Lung (tissue), 11 donors: ENCODE measurements at regions not wholly inside any gene's neighbourhood (a gene's known extent, or its start where the extent isn't known, plus 50 kb on each side); places are given as distances from the start of the nearest gene placed in this dataset.

Experiments
- ATAC-seq: fragments of 200-7000 bp; cut with Tn5 transposase; one replicate; pipeline ENCODE4 v1.9.1; 2020; ENCODE audit warnings: moderate number of reproducible peaks; ENCODE audit not compliant: insufficient read depth, low FRiP score
- DNase-seq, 3 donors: peaks; one replicate each; pipeline ENCODE4 v3.0.0-alpha.2; 2013 to 2017
- H3K27ac ChIP-seq, 2 donors: one replicate each; pipeline ENCODE4 v1.5.1; 2013; ENCODE audit warnings: mild to moderate bottlenecking in 2 of 2, moderate library complexity in 2 of 2, control low read depth in 1 of 2, inconsistent platforms in 1 of 2, low read depth in 1 of 2, low read length in 1 of 2
- H3K27me3 ChIP-seq, 3 donors: one replicate each; pipeline ENCODE4 v1.5.1; 2013; ENCODE audit warnings: low read length in 2 of 3; ENCODE audit not compliant: control insufficient read depth in 3 of 3, insufficient read depth in 3 of 3
- H3K36me3 ChIP-seq, 4 donors: one replicate each; pipeline ENCODE4 v1.5.1; 2013; ENCODE audit warnings: low read length in 4 of 4, mild to moderate bottlenecking in 1 of 4, moderate library complexity in 1 of 4; ENCODE audit not compliant: control insufficient read depth in 4 of 4, insufficient read depth in 4 of 4
- H3K4me1 ChIP-seq, 5 donors: one replicate each; pipeline ENCODE4 v1.5.1; 2013; ENCODE audit warnings: low read length in 5 of 5, mild to moderate bottlenecking in 2 of 5, moderate library complexity in 1 of 5; ENCODE audit not compliant: control insufficient read depth in 5 of 5, insufficient read depth in 5 of 5
- H3K4me3 ChIP-seq: one replicate; pipeline ENCODE4 v1.5.1; 2013; ENCODE audit warnings: mild to moderate bottlenecking, control low read depth, moderate library complexity
- H3K9ac ChIP-seq, 2 donors: one replicate each; pipeline ENCODE4 v1.5.1; 2013; ENCODE audit warnings: low read length in 2 of 2, control low read depth in 1 of 2; ENCODE audit not compliant: insufficient read depth in 1 of 2
- H3K9me3 ChIP-seq, 4 donors: one replicate each; pipeline ENCODE4 v1.5.1; 2013; ENCODE audit warnings: low read length in 3 of 4, mild to moderate bottlenecking in 1 of 4, moderate library complexity in 1 of 4; ENCODE audit not compliant: control insufficient read depth in 4 of 4, insufficient read depth in 3 of 4
- WGBS, 2 donors: extraction: QIAGEN DNeasy Blood & Tissue Kit; methylation state at CpG; one replicate each; pipeline ENCODE4 v1.1.7; 2013; 5-methylcytosine and 5-hydroxymethylcytosine counted together
- TF ChIP-seq, protein P1 (sequence below): IDR thresholded peaks from 2 replicates; pipeline ENCODE4 v1.5.1; 2012; ENCODE audit warnings: mild to moderate bottlenecking; ENCODE audit errors: control extremely low read depth, extremely low read depth
- donor health status: control.
- donor health status: control.
- donor health status: Bipolar disorder and iron deficiency.
- donor health status: healthy.
- donor health status: DM: yes; HTN: yes; CAD: no.

- Histone ChIP-seq H3K9me3 (peaks cover 0 to 3% (median 0%) of the 10 kb centered on the region in 4 donors), H3K27me3 (no peaks in the 10 kb centered on the region), H3K27ac (no peak overlapping the region), H3K4me3 (no peak overlapping the region), H3K9ac (no peak overlapping the region), H3K4me1 (peaks cover 0 to 16% (median 1%) of the 10 kb centered on the region in 5 donors), H3K36me3 (no peaks in the 10 kb centered on the region)
- ATAC-seq (no peak), DNase-seq (no peak)
- TF ChIP-seq, protein P1, sequence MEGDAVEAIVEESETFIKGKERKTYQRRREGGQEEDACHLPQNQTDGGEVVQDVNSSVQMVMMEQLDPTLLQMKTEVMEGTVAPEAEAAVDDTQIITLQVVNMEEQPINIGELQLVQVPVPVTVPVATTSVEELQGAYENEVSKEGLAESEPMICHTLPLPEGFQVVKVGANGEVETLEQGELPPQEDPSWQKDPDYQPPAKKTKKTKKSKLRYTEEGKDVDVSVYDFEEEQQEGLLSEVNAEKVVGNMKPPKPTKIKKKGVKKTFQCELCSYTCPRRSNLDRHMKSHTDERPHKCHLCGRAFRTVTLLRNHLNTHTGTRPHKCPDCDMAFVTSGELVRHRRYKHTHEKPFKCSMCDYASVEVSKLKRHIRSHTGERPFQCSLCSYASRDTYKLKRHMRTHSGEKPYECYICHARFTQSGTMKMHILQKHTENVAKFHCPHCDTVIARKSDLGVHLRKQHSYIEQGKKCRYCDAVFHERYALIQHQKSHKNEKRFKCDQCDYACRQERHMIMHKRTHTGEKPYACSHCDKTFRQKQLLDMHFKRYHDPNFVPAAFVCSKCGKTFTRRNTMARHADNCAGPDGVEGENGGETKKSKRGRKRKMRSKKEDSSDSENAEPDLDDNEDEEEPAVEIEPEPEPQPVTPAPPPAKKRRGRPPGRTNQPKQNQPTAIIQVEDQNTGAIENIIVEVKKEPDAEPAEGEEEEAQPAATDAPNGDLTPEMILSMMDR = no peak
- WGBS, 2 donors = 82 to 91% methylated on average over 1 of the region's 1 CpG
These were observed 447.7 kb upstream of the MAF start for GRCh38 chr16:80048250-80048649.

DNA sequence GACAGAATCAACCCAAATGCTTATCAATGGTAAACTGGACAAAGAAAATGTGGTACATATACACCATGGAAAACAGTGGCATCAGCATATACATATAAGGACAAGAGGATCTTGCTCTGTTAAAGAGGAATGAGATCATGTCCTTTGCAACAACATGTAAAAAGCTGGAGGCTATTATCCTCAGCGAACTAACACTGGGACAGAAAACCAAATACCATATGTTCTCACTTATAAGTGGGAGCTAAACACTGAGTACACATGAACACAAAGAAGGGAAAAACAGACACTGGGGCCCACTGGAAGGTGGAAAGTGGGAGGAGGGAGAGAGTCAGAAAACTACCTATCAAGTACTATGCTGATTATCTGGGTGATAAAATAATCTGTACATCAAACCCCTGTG lies 447.3 kb upstream of the MAF start:
- Histone ChIP-seq H3K27me3 (no peaks in the 10 kb centered on the region), H3K9me3 (peaks cover 0 to 3% (median 0%) of the 10 kb centered on the region in 4 donors), H3K36me3 (no peaks in the 10 kb centered on the region), H3K4me1 (peaks cover 0 to 16% (median 1%) of the 10 kb centered on the region in 5 donors), H3K27ac (no peak overlapping the region), H3K4me3 (no peak overlapping the region), H3K9ac (no peak overlapping the region)
- 77 to 86% methylated on average over 1 of the region's 1 CpG for WGBS, 2 donors
- DNase-seq (no peak), ATAC-seq (no peak)
- TF ChIP-seq, protein P1 = no peak

GRCh38 chr16:80046848-80047247 lies 446.3 kb upstream of the MAF start:
- WGBS, 2 donors = 84 to 87% methylated on average over 2 of the region's 2 CpGs
- peaks cover 0 to 3% (median 0%) of the 10 kb centered on the region in 4 donors for H3K9me3 ChIP-seq
- no peak overlapping the region for H3K27ac ChIP-seq
- H3K4me1 ChIP-seq = peaks cover 0 to 17% (median 1%) of the 10 kb centered on the region in 5 donors
- TF ChIP-seq, protein P1 = no peak
- no peaks in the 10 kb centered on the region for H3K36me3 ChIP-seq
- DNase-seq (no peak), ATAC-seq (no peak)
- no peaks in the 10 kb centered on the region for H3K27me3 ChIP-seq
- H3K4me3 ChIP-seq = no peak overlapping the region
- no peak overlapping the region for H3K9ac ChIP-seq

DNA sequence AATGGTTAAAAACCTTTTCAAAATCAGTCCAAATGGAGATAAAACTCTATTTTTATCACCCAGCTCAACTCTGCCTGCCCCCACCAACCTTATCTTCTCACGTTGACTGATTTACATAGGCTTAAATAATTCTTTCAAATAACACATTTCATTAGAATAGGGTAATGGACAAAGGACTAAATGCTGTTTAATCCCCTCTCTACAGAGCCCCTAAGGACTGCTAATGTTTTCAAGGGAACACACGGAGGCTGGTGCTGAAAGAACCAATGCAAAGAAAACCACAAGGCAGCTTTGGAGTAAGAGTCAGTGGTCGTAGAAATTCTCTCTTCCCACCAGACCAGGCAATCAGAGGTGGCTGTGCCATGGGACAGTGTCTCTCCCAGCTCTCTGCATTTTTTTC lies 445.7 kb upstream of the MAF start:
- DNase-seq = peak in 1 of 3 donors; percentile 41
- peak overlapping the region in 1 of 2 donors; percentile 20 for H3K9ac ChIP-seq
- H3K36me3 ChIP-seq = no peaks in the 10 kb centered on the region
- H3K4me1 ChIP-seq = peaks cover 0 to 21% (median 1%) of the 10 kb centered on the region in 5 donors
- H3K27ac ChIP-seq = no peak overlapping the region
- H3K27me3 ChIP-seq = no peaks in the 10 kb centered on the region
- peaks cover 0 to 3% (median 0%) of the 10 kb centered on the region in 4 donors for H3K9me3 ChIP-seq
- no peak for ATAC-seq
- H3K4me3 ChIP-seq = no peak overlapping the region
- WGBS, 2 donors = 39 to 70% methylated on average over 3 of the region's 3 CpGs
- TF ChIP-seq, protein P1 = no peak
